Progenitor cell of endocrine pancreas (in vitro differentiated cells): ENCODE measurements at regions not wholly inside any gene's neighbourhood (a gene's known extent, or its start where the extent isn't known, plus 50 kb on each side); places are given as distances from the start of the nearest gene placed in this dataset.

Experiments
- DNase-seq: peaks from one replicate; pipeline ENCODE4 v3.0.0; 2021; ENCODE audit warnings: low spot score; ENCODE audit not compliant: unreplicated experiment
- H3K27ac Mint-ChIP-seq: 2 replicates; pipeline ENCODE4 v1.8.0; 2021; ENCODE audit warnings: mild to moderate bottlenecking, moderate library complexity, mixed read lengths
- H3K27me3 Mint-ChIP-seq: 2 replicates; pipeline ENCODE4 v1.8.0; 2021; ENCODE audit warnings: mixed read lengths
- H3K36me3 Mint-ChIP-seq: 2 replicates; pipeline ENCODE4 v1.8.0; 2022; ENCODE audit warnings: mixed read lengths; ENCODE audit not compliant: insufficient read depth
- H3K4me1 Mint-ChIP-seq: 2 replicates; pipeline ENCODE4 v1.8.0; 2021; ENCODE audit warnings: low read depth, mixed read lengths
- H3K4me3 Mint-ChIP-seq: 2 replicates; pipeline ENCODE4 v1.8.0; 2021; ENCODE audit warnings: low read depth, mild to moderate bottlenecking, moderate library complexity, mixed read lengths
- H3K9me3 Mint-ChIP-seq: 2 replicates; pipeline ENCODE4 v1.8.0; 2021; ENCODE audit warnings: low read depth, mixed read lengths
- CTCF ChIP-seq: fragments of 200-600 bp; sonication (generic); IDR thresholded peaks from one replicate; pipeline ENCODE4 v1.5.0; 2021; ENCODE audit warnings: antibody characterized with exemption, mild to moderate bottlenecking; ENCODE audit not compliant: unreplicated experiment

- Mint-ChIP-seq H3K4me1 (peaks cover 16% of the 10 kb centered on the region), H3K36me3 (no peaks in the 10 kb centered on the region), H3K9me3 (peaks cover 7% of the 10 kb centered on the region), H3K27ac (no peak overlapping the region), H3K27me3 (peaks cover 45% of the 10 kb centered on the region), H3K4me3 (no peak overlapping the region)
- no peak for DNase-seq
- TF ChIP-seq CTCF, result no peak
These were observed 113.3 kb downstream of the ZNF280B start for GRCh38 chr22:22395245-22395644.

GRCh38 chr22:22396741-22397291, 111.7 kb downstream of the ZNF280B start:
- Mint-ChIP-seq H3K36me3 (no peaks in the 10 kb centered on the region), H3K27me3 (peaks cover 52% of the 10 kb centered on the region), H3K27ac (no peak overlapping the region)

GRCh38 chr22:22397292-22397870, 111.2 kb downstream of the ZNF280B start:
- Mint-ChIP-seq H3K36me3 (no peaks in the 10 kb centered on the region), H3K4me1 (peaks cover 16% of the 10 kb centered on the region), H3K27ac (no peak overlapping the region), H3K27me3 (peaks cover 51% of the 10 kb centered on the region), H3K9me3 (peaks cover 5% of the 10 kb centered on the region), H3K4me3 (no peak overlapping the region)
- no peak for DNase-seq
- TF ChIP-seq CTCF, result peak; percentile 25

More at GRCh38 chr22:22396741-22397291, 111.7 kb downstream of the ZNF280B start:
- no peak for DNase-seq
- H3K4me1 Mint-ChIP-seq, result peaks cover 16% of the 10 kb centered on the region
- no peak for TF ChIP-seq CTCF
- H3K4me3 Mint-ChIP-seq, result no peak overlapping the region
- peaks cover 7% of the 10 kb centered on the region for H3K9me3 Mint-ChIP-seq

- Mint-ChIP-seq H3K9me3 (peaks cover 4% of the 10 kb centered on the region), H3K27me3 (peaks cover 51% of the 10 kb centered on the region), H3K4me1 (peaks cover 16% of the 10 kb centered on the region), H3K36me3 (no peaks in the 10 kb centered on the region), H3K4me3 (no peak overlapping the region), H3K27ac (no peak overlapping the region)
- DNase-seq, result no peak
- no peak for TF ChIP-seq CTCF
These were observed 110.5 kb downstream of the ZNF280B start for GRCh38 chr22:22397875-22398524.

- peaks cover 58% of the 10 kb centered on the region for H3K27me3 Mint-ChIP-seq
- no peak for TF ChIP-seq CTCF
- no peak overlapping the region for H3K27ac Mint-ChIP-seq
- H3K4me1 Mint-ChIP-seq, result peaks cover 16% of the 10 kb centered on the region
- peaks cover 4% of the 10 kb centered on the region for H3K9me3 Mint-ChIP-seq
- DNase-seq, result no peak
- H3K36me3 Mint-ChIP-seq, result no peaks in the 10 kb centered on the region
- H3K4me3 Mint-ChIP-seq, result no peak overlapping the region
These were observed 109.8 kb downstream of the ZNF280B start for GRCh38 chr22:22398530-22399327.
